ENCODE measurements at regions not wholly inside any gene's neighbourhood (a gene's known extent, or its start where the extent isn't known, plus 50 kb on each side); places are given as distances from the start of the nearest gene placed in this dataset.
"Not testable (repeated sequence)": the region's sequence is repeated elsewhere in the genome, so short reads cannot be mapped to it uniquely, and the experiment has no call there.

- intact Hi-C loops (cut with DNase I), result loop anchor here in 7 of 10 donors (2.0 to 10.0 kb wide), 3 partner anchors 166 to 169 kb away; no protein-coding TSS in a partner anchor
- WGBS, 2 donors, result 40 to 41% methylated on average over 8 of the region's 8 CpGs
- H3K27me3 ChIP-seq, result peaks cover 0 to 7% (median 0%) of the 10 kb centered on the region in 7 donors
- H3K27ac ChIP-seq, result no peak overlapping the region
- peaks cover 0 to 35% (median 10%) of the 10 kb centered on the region in 11 donors for H3K9me3 ChIP-seq
- no peaks in the 10 kb centered on the region for H3K36me3 ChIP-seq
- no peaks in the 10 kb centered on the region for H3K4me1 ChIP-seq
- peak; percentile 34 to 84 (median 65) for TF ChIP-seq CTCF (IDR thresholded peaks at IDR 0.05)
- no peak for DNase-seq
- peak in 2 of 8 donors; percentile 35 to 61 for ATAC-seq
- no peak overlapping the region for H3K4me3 ChIP-seq
These were observed 579.5 kb downstream of the UQCRFS1 start for GRCh38 chr19:28633319-28634018.

GRCh38 chr19:28632371-28633080 is 580.4 kb downstream of the UQCRFS1 start:
- 74 to 77% methylated on average over 7 of the region's 7 CpGs for WGBS, 2 donors
- no peaks in the 10 kb centered on the region for H3K36me3 ChIP-seq
- intact Hi-C loops (cut with DNase I), result loop anchor here in 5 of 10 donors (2.0 to 10.0 kb wide), 3 partner anchors 165 to 168 kb away; no protein-coding TSS in a partner anchor
- no peaks in the 10 kb centered on the region for H3K4me1 ChIP-seq
- H3K9me3 ChIP-seq, result peaks cover 0 to 42% (median 12%) of the 10 kb centered on the region in 11 donors
- H3K27ac ChIP-seq, result no peak overlapping the region
- no peak for DNase-seq
- TF ChIP-seq CTCF (IDR thresholded peaks at IDR 0.05), result no peak
- peaks cover 0 to 7% (median 0%) of the 10 kb centered on the region in 7 donors for H3K27me3 ChIP-seq
- ATAC-seq, result peak in 2 of 8 donors; percentile 33 to 34
- H3K4me3 ChIP-seq, result no peak overlapping the region

- H3K36me3 ChIP-seq, result no peaks in the 10 kb centered on the region
- no peak for DNase-seq
- ATAC-seq, result no peak
- no peaks in the 10 kb centered on the region for H3K4me1 ChIP-seq
- peaks cover 0 to 43% (median 13%) of the 10 kb centered on the region in 11 donors for H3K9me3 ChIP-seq
- peaks cover 0 to 7% (median 0%) of the 10 kb centered on the region in 7 donors for H3K27me3 ChIP-seq
- no peak overlapping the region for H3K4me3 ChIP-seq
- intact Hi-C loops (cut with DNase I), result loop anchor here in 5 of 10 donors (2.0 to 10.0 kb wide), 3 partner anchors 165 to 167 kb away; no protein-coding TSS in a partner anchor
- no peak overlapping the region for H3K27ac ChIP-seq
- 79% methylated on average over 6 of the region's 6 CpGs for WGBS, 2 donors
- TF ChIP-seq CTCF (IDR thresholded peaks at IDR 0.05), result no peak
These were observed 581.0 kb downstream of the UQCRFS1 start for GRCh38 chr19:28631961-28632360.

- H3K4me3 ChIP-seq, result no peak overlapping the region
- no peaks in the 10 kb centered on the region for H3K4me1 ChIP-seq
- ATAC-seq (no peak), DNase-seq (no peak)
- 83 to 86% methylated on average over 1 of the region's 1 CpG for WGBS, 2 donors
- no peak overlapping the region for H3K27ac ChIP-seq
- intact Hi-C loops (cut with DNase I), result no loop called here
- TF ChIP-seq CTCF (IDR thresholded peaks at IDR 0.05), result no peak
- no peaks in the 10 kb centered on the region for H3K36me3 ChIP-seq
- peaks cover 0 to 3% (median 0%) of the 10 kb centered on the region in 7 donors for H3K27me3 ChIP-seq
- H3K9me3 ChIP-seq, result peaks cover 0 to 30% (median 0%) of the 10 kb centered on the region in 11 donors
These were observed 585.3 kb downstream of the UQCRFS1 start for GRCh38 chr19:28627669-28628068.

GRCh38 chr19:28626407-28626806 is 586.5 kb downstream of the UQCRFS1 start:
- WGBS, 2 donors, result 86 to 87% methylated on average over 2 of the region's 2 CpGs
- H3K27ac ChIP-seq; intact Hi-C loops (cut with DNase I); H3K27me3 ChIP-seq; H3K4me3 ChIP-seq; DNase-seq; ATAC-seq; H3K36me3 ChIP-seq; H3K4me1 ChIP-seq: not testable (repeated sequence)
- H3K9me3 ChIP-seq, result peaks cover 0 to 30% (median 0%) of the 10 kb centered on the region in 11 donors

Measured in heart right ventricle (tissue), 16 donors.